IMR-90 (cell line): ENCODE measurements at regions not wholly inside any gene's neighbourhood (a gene's known extent, or its start where the extent isn't known, plus 50 kb on each side); places are given as distances from the start of the nearest gene placed in this dataset.

Source experiments
- ATAC-seq: fragments of 200-7000 bp; cut with Tn5 transposase; 2 replicates; pipeline ENCODE4 v1.9.1; 2020; ENCODE audit warnings: low read depth, mild to moderate bottlenecking, moderate library complexity
- BruUV-seq: library from RNA; stranded (reverse); fragments of 400-500 nt; replicated peaks from 2 replicates; lab custom pipeline; 2021; lab: Mats Ljungman, UMichigan
- CTCF ChIA-PET: fragments of 300-600 bp; formaldehyde crosslinking; extraction: SDS; loops from one replicate; lab custom pipeline; 2021; ENCODE audit warnings: antibody characterized with exemption; lab: Yijun Ruan, JAX
- POLR2A ChIA-PET: fragments of 300-600 bp; sonication (Branson Sonifier 250); formaldehyde crosslinking; loops from one replicate; lab custom pipeline; 2022; ENCODE audit warnings: antibody characterized with exemption; ENCODE audit not compliant: unreplicated experiment; lab: Charles Lee
- DNase-seq: peaks from one replicate; pipeline ENCODE4 v3.0.0; 2013
- H2AFZ ChIP-seq: replicated peaks from 2 replicates; pipeline ENCODE3; 2013; ENCODE audit warnings: low read length, mild to moderate bottlenecking; ENCODE audit not compliant: poor library complexity
- H2AK5ac ChIP-seq: 2 replicates; pipeline ENCODE4 v1.6.1; 2013; ENCODE audit warnings: low read depth, low read length, inconsistent platforms
- H2AK9ac ChIP-seq: replicated peaks from 2 replicates; pipeline ENCODE3; 2013; ENCODE audit warnings: mild to moderate bottlenecking, low read depth, low read length, moderate library complexity; ENCODE audit not compliant: poor library complexity
- H2BK120ac ChIP-seq: 2 replicates; pipeline ENCODE4 v1.6.1; 2013; ENCODE audit warnings: low read depth, low read length, inconsistent platforms
- H2BK15ac ChIP-seq: 3 replicates; pipeline ENCODE4 v1.6.1; 2013; ENCODE audit warnings: low read depth, low read length, inconsistent platforms
- H2BK20ac ChIP-seq: 2 replicates; pipeline ENCODE4 v1.6.1; 2013; ENCODE audit warnings: low read depth, mild to moderate bottlenecking, inconsistent platforms, low read length, moderate library complexity
- H2BK5ac ChIP-seq: 2 replicates; pipeline ENCODE4 v1.6.1; 2013; ENCODE audit warnings: mild to moderate bottlenecking, low read depth, low read length, inconsistent platforms; ENCODE audit not compliant: poor library complexity, severe bottlenecking
- H3K14ac ChIP-seq: replicated peaks from 2 replicates; pipeline ENCODE4 v1.6.1; 2013; ENCODE audit warnings: low read depth, low read length, inconsistent platforms
- H3K18ac ChIP-seq: 2 replicates; pipeline ENCODE4 v1.6.1; 2013; ENCODE audit warnings: low read depth, low read length, control low read depth
- H3K23ac ChIP-seq: 2 replicates; pipeline ENCODE4 v1.6.1; 2013; ENCODE audit warnings: low read depth, low read length, inconsistent platforms
- H3K27ac ChIP-seq: 2 replicates; pipeline ENCODE4 v1.5.1; 2013; ENCODE audit warnings: mild to moderate bottlenecking, control low read depth, low read length; ENCODE audit not compliant: insufficient read depth
- H3K27me3 ChIP-seq: 2 replicates; pipeline ENCODE4 v1.6.1; 2013; ENCODE audit warnings: low read length; ENCODE audit not compliant: control insufficient read depth, insufficient read depth
- H3K36me3 ChIP-seq: 2 replicates; pipeline ENCODE4 v1.6.1; 2013; ENCODE audit warnings: low read length, mixed read lengths; ENCODE audit not compliant: control insufficient read depth, insufficient read depth
- H3K4ac ChIP-seq: 2 replicates; pipeline ENCODE4 v1.6.1; 2013; ENCODE audit warnings: low read depth, low read length, inconsistent platforms
- H3K4me1 ChIP-seq: 2 replicates; pipeline ENCODE4 v1.6.1; 2013; ENCODE audit warnings: low read length, mixed read lengths; ENCODE audit not compliant: control insufficient read depth, insufficient read depth
- H3K4me2 ChIP-seq: 2 replicates; pipeline ENCODE4 v1.6.1; 2013; ENCODE audit warnings: low read depth, mild to moderate bottlenecking, control low read depth, low read length, moderate library complexity
- H3K4me3 ChIP-seq: 2 replicates; pipeline ENCODE4 v1.5.1; 2013; ENCODE audit warnings: low read depth, mild to moderate bottlenecking, control low read depth, low read length, moderate library complexity; ENCODE audit not compliant: insufficient read depth
- H3K56ac ChIP-seq: 2 replicates; pipeline ENCODE4 v1.6.1; 2013; ENCODE audit warnings: low read length, inconsistent platforms; ENCODE audit not compliant: insufficient read depth; ENCODE audit errors: extremely low read depth
- H3K79me1 ChIP-seq, 2 experiments: 2 replicates each; pipeline ENCODE4 v1.6.1; 2013; ENCODE audit warnings: low read length in 2 of 2, inconsistent platforms in 1 of 2, low read depth in 1 of 2
- H3K9ac ChIP-seq: 2 replicates; pipeline ENCODE4 v1.6.1; 2013; ENCODE audit warnings: low read depth, low read length, control low read depth
- H3K9me1 ChIP-seq: 2 replicates; pipeline ENCODE4 v1.6.1; 2013; ENCODE audit warnings: low read length, inconsistent platforms; ENCODE audit not compliant: insufficient read depth
- H3K9me3 ChIP-seq: 2 replicates; pipeline ENCODE4 v1.6.1; 2013; ENCODE audit warnings: low read length; ENCODE audit not compliant: control insufficient read depth, insufficient read depth
- H4K20me1 ChIP-seq: 2 replicates; pipeline ENCODE4 v1.6.1; 2013; ENCODE audit warnings: low read length, inconsistent platforms; ENCODE audit not compliant: insufficient read depth
- H4K5ac ChIP-seq: 2 replicates; pipeline ENCODE4 v1.6.1; 2013; ENCODE audit warnings: mild to moderate bottlenecking, low read depth, low read length, control low read depth
- H4K8ac ChIP-seq, 2 experiments: 2 replicates each; pipeline ENCODE4 v1.6.1; 2013; ENCODE audit warnings: low read depth in 2 of 2, low read length in 2 of 2, control low read depth in 1 of 2, inconsistent platforms in 1 of 2
- H4K91ac ChIP-seq: 2 replicates; pipeline ENCODE4 v1.6.1; 2013; ENCODE audit warnings: low read depth, low read length, inconsistent platforms; ENCODE audit not compliant: insufficient read depth
- CEBPB ChIP-seq: IDR thresholded peaks from 2 replicates; pipeline ENCODE4 v1.6.1; 2012; ENCODE audit warnings: low read depth, low read length, improper control_type of control experiment
- ELK1 ChIP-seq: fragments of 150-350 bp; IDR thresholded peaks from 2 replicates; pipeline ENCODE4 v1.6.1; 2016; ENCODE audit warnings: low read depth, mild to moderate bottlenecking, low read length, moderate library complexity, borderline replicate concordance
- RAD21 ChIP-seq: IDR thresholded peaks from 2 replicates; pipeline ENCODE4 v1.6.1; 2012; ENCODE audit warnings: low read length, improper control_type of control experiment
- RCOR1 ChIP-seq: IDR thresholded peaks from 2 replicates; pipeline ENCODE4 v1.6.1; 2012; ENCODE audit warnings: mild to moderate bottlenecking, low read length, improper control_type of control experiment; ENCODE audit not compliant: insufficient replicate concordance
- WGBS, 2 experiments: methylation state at CpG; one replicate each; pipeline versions ENCODE4 v1.1.5 to v1.1.7; 2013; ENCODE audit warnings: missing lambda C conversion rate in 2 of 2; ENCODE audit not compliant: insufficient read length in 1 of 2; ENCODE audit errors: extremely low coverage in 2 of 2; 5-methylcytosine and 5-hydroxymethylcytosine counted together
- dilution Hi-C: fragments of 300-500 bp; cut with HindIII; formaldehyde crosslinking; loops from one replicate; pipeline ENCODE4 v1.14.3; 2018; ENCODE audit warnings: low sequenced_read_pairs; ENCODE audit not compliant: unreplicated experiment
- in situ Hi-C: fragments of 300-500 bp; cut with MboI; formaldehyde crosslinking; loops from 3 replicates; pipeline ENCODE4 v1.14.3; 2019; ENCODE audit warnings: low sequenced_read_pairs, inconsistent platforms, mixed read lengths
- intact Hi-C: fragments of 100-400 bp; cut with micrococcal nuclease; formaldehyde crosslinking; loops from 2 replicates; pipeline ENCODE4 v1.10.0; 2022

DNA sequence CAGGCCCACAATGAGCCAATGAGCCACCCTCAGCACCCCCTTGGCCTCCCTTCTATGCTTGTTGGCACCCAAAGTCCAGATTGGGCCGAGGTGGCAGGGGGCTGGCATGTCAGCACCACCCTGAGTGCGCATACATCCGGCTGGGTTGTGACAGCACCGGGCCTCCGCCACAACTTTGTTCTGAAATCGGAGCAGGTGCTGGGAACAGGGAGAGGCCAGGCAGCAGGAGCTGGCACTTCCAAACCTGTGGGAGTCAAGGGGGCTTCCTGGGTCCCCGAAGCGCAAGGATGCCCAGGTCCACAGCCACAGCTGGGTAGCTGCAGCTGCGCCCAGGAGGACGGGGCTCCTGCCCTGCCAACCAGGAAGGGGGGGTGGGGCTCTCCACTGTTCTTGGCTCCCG lies 1911.9 kb upstream of the WWC1 start:
- Histone ChIP-seq H4K5ac (no peak overlapping the region), H3K9me3 (peaks cover 20% of the 10 kb centered on the region), H2BK15ac (no peak overlapping the region), H3K23ac (no peak overlapping the region), H4K91ac (no peak overlapping the region), H2AK5ac (no peak overlapping the region), H2AK9ac (no peak overlapping the region), H3K79me1 (no peaks in the 10 kb centered on the region), H2AFZ (no peak overlapping the region), H2BK20ac (no peak overlapping the region), H2BK120ac (no peak overlapping the region), H3K56ac (no peak overlapping the region), H3K14ac (no peak overlapping the region), H2BK5ac (no peak overlapping the region), H3K27ac (no peak overlapping the region), H3K18ac (no peak overlapping the region), H3K27me3 (no peaks in the 10 kb centered on the region), H3K4me3 (no peak overlapping the region), H3K4ac (no peak overlapping the region), H3K9ac (no peak overlapping the region), H4K20me1 (no peaks in the 10 kb centered on the region), H3K4me1 (no peaks in the 10 kb centered on the region), H3K36me3 (no peaks in the 10 kb centered on the region), H3K9me1 (no peaks in the 10 kb centered on the region), H3K4me2 (no peak overlapping the region), H4K8ac (no peak overlapping the region)
- no peak for DNase-seq
- CTCF ChIA-PET, result no interaction called here
- POLR2A ChIA-PET, result no interaction called here
- dilution Hi-C loops (no loop called here), intact Hi-C loops (no loop called here), in situ Hi-C loops (no loop called here)
- no peak for ATAC-seq
- 100% methylated on average over 2 of the region's 11 CpGs; no CpG with 5 or more reads in 1 of the 2 experiments for WGBS, 2 experiments
- BruUV-seq, result no TSS peak
- TF ChIP-seq RCOR1, result no peak
- no peak for TF ChIP-seq ELK1
- no peak for TF ChIP-seq CEBPB
- TF ChIP-seq RAD21, result no peak
